B cell (primary cell): ENCODE measurements at regions not wholly inside any gene's neighbourhood (a gene's known extent, or its start where the extent isn't known, plus 50 kb on each side); places are given as distances from the start of the nearest gene placed in this dataset.

Source experiments
- CTCF ChIP-seq: fragments of 200-600 bp; IDR thresholded peaks from one replicate; pipeline ENCODE4 v1.8.0; 2022; ENCODE audit warnings: antibody characterized with exemption, mild to moderate bottlenecking
- EZH2 ChIP-seq: IDR thresholded peaks from 2 replicates; pipeline ENCODE4 v1.6.1; 2012; ENCODE audit warnings: borderline replicate concordance, low read depth, mild to moderate bottlenecking, moderate library complexity, low read length; ENCODE audit not compliant: insufficient read depth, poor library complexity, severe bottlenecking

GRCh38 chr12:33734871-33735270 is 287.4 kb upstream of the ALG10 start:
- TF ChIP-seq CTCF, result no peak
- TF ChIP-seq EZH2, result no peak
